ENCODE measurements at regions not wholly inside any gene's neighbourhood (a gene's known extent, or its start where the extent isn't known, plus 50 kb on each side); places are given as distances from the start of the nearest gene placed in this dataset.

GRCh38 chr6:133764008-133764753, 124.7 kb upstream of the TCF21 start:
- H3K36me3 ChIP-seq = no peaks in the 10 kb centered on the region
- TF ChIP-seq, protein P1, sequence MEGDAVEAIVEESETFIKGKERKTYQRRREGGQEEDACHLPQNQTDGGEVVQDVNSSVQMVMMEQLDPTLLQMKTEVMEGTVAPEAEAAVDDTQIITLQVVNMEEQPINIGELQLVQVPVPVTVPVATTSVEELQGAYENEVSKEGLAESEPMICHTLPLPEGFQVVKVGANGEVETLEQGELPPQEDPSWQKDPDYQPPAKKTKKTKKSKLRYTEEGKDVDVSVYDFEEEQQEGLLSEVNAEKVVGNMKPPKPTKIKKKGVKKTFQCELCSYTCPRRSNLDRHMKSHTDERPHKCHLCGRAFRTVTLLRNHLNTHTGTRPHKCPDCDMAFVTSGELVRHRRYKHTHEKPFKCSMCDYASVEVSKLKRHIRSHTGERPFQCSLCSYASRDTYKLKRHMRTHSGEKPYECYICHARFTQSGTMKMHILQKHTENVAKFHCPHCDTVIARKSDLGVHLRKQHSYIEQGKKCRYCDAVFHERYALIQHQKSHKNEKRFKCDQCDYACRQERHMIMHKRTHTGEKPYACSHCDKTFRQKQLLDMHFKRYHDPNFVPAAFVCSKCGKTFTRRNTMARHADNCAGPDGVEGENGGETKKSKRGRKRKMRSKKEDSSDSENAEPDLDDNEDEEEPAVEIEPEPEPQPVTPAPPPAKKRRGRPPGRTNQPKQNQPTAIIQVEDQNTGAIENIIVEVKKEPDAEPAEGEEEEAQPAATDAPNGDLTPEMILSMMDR (IDR thresholded peaks at IDR 0.05) = no peak
- no peak overlapping the region for H3K4me3 ChIP-seq (ENCODE audit: low read depth in 1 of 2, low read length in 1 of 2)
- no peaks in the 10 kb centered on the region for H3K27me3 ChIP-seq
- H3K27ac ChIP-seq = no peak overlapping the region
- H3K9me3 ChIP-seq = no peaks in the 10 kb centered on the region
- no peaks in the 10 kb centered on the region for H3K4me1 ChIP-seq (ENCODE audit: control insufficient read depth in 1 of 2, insufficient read depth in 1 of 2, low read depth in 1 of 2, low read length in 1 of 2)

DNA sequence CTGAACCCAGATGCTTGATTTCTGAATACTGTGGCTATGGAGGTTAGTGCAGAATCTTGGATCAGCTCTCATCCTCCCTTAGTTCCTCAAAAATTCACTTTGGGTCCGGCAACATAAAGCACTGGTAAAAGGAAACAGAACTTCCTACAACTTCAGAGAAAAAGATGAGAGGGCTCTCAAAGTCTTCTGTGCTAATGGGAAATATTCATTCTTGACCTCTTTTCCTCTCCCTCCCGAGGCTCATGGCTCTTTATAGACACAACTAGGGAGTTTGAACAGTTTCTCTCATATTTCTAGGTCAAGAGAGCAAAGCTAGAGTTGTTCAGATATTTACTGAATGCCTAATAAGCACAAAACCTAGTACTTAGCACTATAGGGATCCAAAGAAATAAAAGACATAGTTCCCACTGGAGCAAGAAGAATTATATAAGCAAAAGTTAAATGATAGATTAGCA, 124.1 kb upstream of the TCF21 start:
- Histone ChIP-seq H3K36me3 (no peaks in the 10 kb centered on the region), H3K27ac (no peak overlapping the region), H3K27me3 (no peaks in the 10 kb centered on the region), H3K4me3 (ENCODE audit: low read depth in 1 of 2, low read length in 1 of 2) (no peak overlapping the region), H3K4me1 (ENCODE audit: control insufficient read depth in 1 of 2, insufficient read depth in 1 of 2, low read depth in 1 of 2, low read length in 1 of 2) (no peaks in the 10 kb centered on the region), H3K9me3 (no peaks in the 10 kb centered on the region)
- TF ChIP-seq, protein P1 (IDR thresholded peaks at IDR 0.05) = no peak

DNA sequence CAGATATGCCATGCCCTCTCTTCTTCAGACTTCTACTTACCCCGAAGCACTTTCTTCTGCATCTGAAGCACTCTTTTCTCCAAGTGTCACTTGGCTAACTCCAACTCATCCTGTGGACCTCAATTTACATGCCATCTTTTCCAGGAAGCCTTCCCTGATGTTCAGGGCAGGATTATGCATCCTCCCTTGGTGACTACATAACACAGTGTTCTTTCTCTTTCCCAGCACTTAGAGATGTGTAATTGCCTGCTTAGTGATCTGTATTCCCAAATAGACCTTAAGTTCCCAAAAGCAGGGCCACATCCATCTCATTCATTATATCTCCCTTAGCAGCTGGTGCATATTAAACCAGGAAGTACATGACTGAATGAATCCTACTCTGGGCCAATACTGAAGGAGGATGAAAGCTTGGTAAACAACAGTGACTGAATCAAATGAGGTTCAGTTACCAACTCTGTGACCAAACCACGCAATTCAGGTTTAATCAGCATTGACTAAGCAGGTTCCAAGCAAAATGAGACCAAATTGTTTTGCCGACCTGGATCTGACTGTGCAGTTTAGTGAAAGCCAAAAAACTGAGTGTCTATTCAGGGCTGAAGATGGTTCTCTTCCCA, 121.4 kb upstream of the TCF21 start:
- H3K36me3 ChIP-seq = no peaks in the 10 kb centered on the region
- no peak overlapping the region for H3K4me3 ChIP-seq (ENCODE audit: low read depth in 1 of 2, low read length in 1 of 2)

DNA sequence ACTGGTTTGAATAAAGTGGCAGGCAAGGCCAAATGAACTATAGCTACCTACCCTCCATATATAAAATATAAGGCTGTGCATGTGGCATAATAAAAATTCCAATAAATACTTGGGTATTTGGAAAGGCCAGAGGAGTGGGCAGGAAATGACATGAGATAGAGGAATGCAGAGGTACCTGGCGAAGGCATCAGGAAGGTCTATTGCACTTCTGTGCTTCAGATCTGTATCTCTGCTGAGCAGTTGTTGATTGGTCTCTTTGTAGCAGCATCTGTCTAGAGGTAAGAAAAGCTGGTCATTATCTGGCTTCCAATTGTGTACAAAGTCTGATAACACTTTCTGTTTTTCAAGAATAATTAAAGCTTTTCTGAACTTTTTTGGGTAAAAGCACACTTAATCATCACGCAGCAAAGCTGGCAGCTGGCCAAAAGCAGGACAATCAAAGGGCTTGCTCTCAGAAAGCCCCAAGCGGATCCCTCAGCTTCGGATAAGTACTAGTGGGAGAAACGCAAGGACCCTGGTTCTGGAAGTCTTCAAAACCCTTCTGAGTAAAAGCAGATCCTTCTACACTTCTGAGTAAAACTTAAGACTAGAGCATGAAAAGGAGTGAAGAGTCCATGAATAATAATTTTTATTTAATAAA, 120.1 kb upstream of the TCF21 start:
- H3K27me3 ChIP-seq = no peaks in the 10 kb centered on the region
- no peaks in the 10 kb centered on the region for H3K9me3 ChIP-seq

More for the DNA sequence above, 121.4 kb upstream of the TCF21 start:
- no peaks in the 10 kb centered on the region for H3K9me3 ChIP-seq
- H3K4me1 ChIP-seq (ENCODE audit: control insufficient read depth in 1 of 2, insufficient read depth in 1 of 2, low read depth in 1 of 2, low read length in 1 of 2) = no peaks in the 10 kb centered on the region
- no peaks in the 10 kb centered on the region for H3K27me3 ChIP-seq
- no peak overlapping the region for H3K27ac ChIP-seq
- TF ChIP-seq, protein P1 (IDR thresholded peaks at IDR 0.05) = no peak

DNA sequence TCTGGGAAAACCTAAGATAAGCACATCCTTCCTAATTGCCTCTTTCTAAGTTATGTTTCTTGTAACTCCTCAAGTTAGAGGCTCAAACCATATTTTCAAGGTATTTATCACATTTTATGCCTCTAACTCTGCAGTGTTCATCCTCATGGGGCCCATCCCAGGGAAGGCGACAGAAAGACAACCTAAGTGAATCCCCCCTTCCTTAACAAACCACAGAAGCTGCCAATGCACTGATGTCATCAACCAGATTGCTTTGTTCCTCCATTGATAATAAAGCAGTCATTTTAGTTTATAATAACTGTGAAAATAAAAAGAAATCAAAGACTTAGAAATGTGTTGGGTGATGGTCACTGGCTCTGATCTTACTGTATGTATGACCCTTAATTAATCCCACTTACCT, 119.5 kb upstream of the TCF21 start:
- no peaks in the 10 kb centered on the region for H3K4me1 ChIP-seq (ENCODE audit: control insufficient read depth in 1 of 2, insufficient read depth in 1 of 2, low read depth in 1 of 2, low read length in 1 of 2)
- no peak overlapping the region for H3K27ac ChIP-seq
- TF ChIP-seq, protein P1 (IDR thresholded peaks at IDR 0.05) = no peak
- no peaks in the 10 kb centered on the region for H3K27me3 ChIP-seq
- H3K9me3 ChIP-seq = no peaks in the 10 kb centered on the region
- no peaks in the 10 kb centered on the region for H3K36me3 ChIP-seq
- H3K4me3 ChIP-seq (ENCODE audit: low read depth in 1 of 2, low read length in 1 of 2) = no peak overlapping the region

More for the DNA sequence above, 120.1 kb upstream of the TCF21 start:
- H3K4me3 ChIP-seq (ENCODE audit: low read depth in 1 of 2, low read length in 1 of 2) = no peak overlapping the region
- no peak overlapping the region for H3K27ac ChIP-seq
- no peaks in the 10 kb centered on the region for H3K4me1 ChIP-seq (ENCODE audit: control insufficient read depth in 1 of 2, insufficient read depth in 1 of 2, low read depth in 1 of 2, low read length in 1 of 2)
- TF ChIP-seq, protein P1 (IDR thresholded peaks at IDR 0.05) = no peak
- H3K36me3 ChIP-seq = no peaks in the 10 kb centered on the region
